ENCODE measurements at regions not wholly inside any gene's neighbourhood (a gene's known extent, or its start where the extent isn't known, plus 50 kb on each side); places are given as distances from the start of the nearest gene placed in this dataset.

DNA sequence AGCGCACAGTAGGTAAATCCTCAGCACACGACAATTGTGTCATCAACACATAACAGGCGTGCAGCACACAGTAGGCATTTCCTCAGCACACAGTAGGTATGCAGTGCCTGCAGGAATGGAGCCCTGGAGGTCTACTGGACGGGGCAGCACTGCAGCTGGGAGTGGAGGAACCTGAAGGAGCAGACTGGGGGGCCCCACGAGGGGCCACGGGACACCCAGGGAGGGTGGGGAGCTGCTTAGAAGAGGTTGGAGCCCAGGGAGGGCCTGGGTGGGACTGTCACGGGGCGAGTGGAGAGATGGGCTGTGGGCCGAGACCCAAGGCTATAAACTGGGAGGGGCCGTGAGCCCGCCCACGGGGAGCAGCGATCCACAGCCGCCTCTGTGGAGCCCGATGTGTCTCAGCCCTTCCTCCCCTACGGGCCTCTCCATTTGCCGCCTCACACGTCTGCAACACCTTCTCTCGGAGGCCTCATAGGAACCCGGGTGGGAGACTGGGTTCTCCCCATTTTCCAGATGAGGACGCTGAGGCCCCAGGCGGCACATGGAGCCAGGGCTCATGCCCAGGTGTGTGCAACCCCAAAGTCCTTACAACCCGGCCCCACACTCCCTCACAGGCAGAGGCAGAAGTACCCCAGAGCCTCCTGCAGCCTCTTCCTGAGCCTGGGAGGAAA, 101.5 kb downstream of the MICALL2 start:
- DNase-seq, result no peak

DNA sequence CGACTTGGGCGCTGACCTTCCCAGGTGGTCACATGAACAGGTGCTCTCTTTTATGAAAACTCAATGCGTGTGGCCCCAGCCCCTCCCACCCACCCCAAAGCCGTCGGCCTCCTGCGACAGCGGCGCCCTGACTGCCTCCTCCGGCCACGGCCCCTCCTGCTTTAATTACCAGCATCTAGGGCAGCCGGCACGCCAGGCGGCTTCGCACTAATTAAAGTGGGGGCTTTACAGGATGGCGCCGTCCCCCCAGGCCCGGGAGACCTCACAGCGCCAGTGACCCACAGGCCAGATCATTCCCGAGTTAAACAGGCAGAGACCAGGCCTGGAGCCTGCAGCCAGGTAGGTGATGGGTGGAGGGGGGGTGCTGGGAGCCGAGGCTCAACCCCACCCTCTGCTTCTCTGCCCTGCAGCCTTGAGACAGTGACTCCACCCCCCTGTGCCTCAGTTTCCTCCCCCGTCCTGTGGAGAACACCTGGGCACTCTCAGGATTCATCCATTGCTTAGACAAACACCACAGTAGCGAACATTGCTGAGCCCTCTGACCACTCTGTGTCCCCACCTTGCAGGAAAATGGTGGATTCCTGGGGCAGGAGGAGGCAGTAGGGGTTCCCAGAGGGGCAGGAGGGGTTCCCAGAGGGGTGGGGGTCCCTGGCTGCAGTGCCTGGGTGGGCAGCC, 100.8 kb downstream of the MICALL2 start:
- no peak for DNase-seq

DNA sequence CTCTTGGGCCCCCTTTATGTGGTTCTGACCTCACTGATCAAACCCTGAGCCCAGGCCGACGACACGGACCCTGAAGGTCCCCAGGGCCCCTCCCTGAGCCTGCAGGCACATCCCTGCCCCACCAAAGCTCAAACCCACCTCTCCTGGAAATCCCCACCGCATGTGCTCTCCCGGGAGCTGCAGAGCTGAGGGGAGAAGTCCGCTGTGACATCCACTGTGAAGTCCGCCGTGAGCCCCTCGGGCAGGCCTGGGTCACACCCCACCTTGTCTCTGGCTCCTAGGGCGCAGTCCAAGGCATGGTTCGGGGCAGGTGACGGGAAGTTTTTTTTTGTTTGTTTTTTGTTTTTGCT, 100.2 kb downstream of the MICALL2 start:
- DNase-seq, result no peak

DNA sequence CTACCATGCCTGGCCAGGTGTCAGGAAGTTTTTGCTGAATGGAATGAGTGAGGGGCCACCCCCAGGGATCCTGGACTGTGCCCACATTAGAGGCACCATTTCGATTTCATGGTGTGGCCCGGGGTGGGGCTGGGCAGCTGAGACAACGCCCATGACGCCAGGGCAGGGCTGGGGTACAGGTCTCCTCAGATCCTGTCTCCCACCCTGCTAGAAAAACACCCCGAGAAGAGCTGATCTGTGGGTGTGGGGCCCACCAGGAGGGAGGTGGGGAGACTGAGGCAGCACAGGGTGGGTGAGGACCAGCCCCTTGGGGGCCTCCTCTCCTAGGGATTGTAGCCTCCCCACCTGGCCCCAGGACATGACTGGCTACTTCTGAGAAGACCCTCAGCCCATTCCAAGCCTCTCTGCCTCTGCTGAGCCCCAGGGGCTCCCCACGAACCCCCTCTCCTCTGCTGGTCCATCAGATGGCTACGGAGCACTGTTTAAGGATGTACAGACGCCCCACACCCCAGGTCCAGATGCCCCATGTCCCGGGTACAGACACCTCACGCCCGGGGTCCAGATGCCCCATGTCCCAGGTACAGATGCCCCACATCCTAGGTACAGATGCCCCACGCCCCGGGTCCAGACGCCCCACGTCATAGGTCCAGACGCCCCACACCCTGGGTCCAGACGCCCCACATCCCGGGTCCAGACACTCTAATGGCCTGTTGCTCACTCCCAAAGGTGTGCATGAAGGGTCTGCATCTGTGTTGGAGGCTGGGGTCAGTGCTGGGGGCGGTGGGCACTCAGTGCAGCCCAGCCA, 99.4 kb downstream of the MICALL2 start:
- DNase-seq, result no peak

DNA sequence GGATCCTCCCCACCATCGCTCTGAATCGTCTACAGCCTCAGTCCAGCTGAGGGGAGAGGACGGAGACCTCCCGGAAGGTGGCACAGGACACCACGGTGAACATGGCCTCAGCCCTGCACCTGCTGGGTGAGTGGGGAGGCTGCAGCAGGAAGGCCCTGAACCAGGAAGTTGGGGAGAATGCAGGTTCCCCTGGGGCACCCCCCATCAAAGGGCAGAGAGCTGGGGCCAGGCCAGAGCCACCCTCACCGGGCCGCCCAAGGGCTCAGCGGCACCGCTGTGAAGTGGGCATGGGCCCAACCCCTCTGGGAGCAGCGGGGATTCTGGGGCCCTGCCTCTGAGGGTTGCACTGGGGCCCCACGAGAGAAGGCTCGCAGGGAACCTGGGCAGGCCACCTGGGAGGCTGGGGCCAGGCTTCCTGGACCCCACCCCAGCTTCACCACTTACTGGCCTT, 98.7 kb downstream of the MICALL2 start:
- DNase-seq, result no peak

DNA sequence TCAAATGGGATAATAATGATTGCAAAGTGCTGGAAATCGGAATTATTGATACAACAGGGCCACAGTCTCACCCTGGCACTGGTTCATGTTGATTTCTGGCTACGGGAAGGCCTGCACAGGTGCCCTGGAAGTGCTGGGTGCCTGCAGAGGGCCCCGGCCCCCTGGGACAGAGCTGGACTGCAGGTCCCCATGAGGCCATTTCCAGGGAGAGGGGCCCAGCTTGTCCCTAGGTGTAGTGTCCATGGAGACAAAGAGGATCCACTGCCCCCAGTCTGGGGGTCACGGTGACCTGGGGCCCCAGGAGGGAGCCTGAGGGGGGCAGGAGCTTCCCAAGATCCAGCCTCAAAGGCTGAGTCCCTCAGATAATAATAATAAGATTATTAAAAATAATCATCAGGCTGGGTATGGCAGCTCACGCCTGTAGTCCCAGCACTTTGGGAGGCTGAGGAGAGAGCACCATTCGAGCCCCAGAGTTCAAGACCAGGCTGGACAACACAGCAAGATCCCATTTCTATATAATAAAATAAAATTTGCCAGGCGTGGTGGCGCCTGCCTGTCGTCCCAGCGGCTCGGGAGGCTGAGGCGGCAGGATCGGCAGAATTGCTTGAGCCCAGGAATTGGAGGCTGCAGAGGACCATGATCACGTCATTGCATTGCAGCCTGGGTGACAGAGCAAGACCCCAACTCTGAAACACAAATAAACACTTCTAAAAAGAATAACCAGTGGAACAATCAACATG, 98.1 kb downstream of the MICALL2 start:
- no peak for DNase-seq

DNA sequence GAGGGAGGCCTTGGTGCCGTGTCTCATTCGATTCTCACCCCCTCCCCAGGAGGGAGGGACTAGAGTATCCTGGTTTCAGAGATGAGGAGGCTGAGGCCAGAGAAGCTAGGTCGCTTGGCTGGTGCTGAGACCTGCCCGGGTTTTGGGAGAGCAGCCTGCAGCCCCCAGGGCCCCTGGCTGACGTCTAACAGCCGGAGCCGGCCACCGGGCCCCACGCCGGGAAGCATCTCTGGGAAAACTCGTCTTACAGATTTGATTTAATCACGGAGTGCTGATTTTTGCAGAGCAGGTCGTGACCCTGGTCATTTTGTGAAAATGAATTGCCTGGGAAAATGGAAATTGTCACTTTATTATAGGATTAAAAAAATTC, 97.5 kb downstream of the MICALL2 start:
- no peak for DNase-seq

DNA sequence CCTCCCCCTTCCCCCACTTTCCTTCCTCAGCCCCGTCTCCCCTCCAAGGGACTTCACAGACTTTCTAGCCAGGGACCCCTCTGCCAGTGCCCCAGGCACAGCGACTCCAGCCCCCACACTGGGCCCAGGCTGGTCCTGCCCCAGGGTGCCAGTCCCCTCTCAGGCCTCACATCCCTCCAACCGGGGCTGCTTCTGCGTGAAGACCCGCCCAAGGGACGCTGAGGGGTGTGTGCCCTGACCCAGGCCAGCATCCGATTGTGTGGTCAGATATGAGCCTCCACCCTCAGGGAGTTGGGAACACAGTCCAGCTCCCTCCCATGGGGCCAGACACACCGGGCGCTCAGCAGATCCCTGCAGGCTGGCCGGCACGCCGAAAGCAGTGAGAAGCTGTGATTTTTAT, 97.0 kb downstream of the MICALL2 start:
- DNase-seq, result no peak

DNA sequence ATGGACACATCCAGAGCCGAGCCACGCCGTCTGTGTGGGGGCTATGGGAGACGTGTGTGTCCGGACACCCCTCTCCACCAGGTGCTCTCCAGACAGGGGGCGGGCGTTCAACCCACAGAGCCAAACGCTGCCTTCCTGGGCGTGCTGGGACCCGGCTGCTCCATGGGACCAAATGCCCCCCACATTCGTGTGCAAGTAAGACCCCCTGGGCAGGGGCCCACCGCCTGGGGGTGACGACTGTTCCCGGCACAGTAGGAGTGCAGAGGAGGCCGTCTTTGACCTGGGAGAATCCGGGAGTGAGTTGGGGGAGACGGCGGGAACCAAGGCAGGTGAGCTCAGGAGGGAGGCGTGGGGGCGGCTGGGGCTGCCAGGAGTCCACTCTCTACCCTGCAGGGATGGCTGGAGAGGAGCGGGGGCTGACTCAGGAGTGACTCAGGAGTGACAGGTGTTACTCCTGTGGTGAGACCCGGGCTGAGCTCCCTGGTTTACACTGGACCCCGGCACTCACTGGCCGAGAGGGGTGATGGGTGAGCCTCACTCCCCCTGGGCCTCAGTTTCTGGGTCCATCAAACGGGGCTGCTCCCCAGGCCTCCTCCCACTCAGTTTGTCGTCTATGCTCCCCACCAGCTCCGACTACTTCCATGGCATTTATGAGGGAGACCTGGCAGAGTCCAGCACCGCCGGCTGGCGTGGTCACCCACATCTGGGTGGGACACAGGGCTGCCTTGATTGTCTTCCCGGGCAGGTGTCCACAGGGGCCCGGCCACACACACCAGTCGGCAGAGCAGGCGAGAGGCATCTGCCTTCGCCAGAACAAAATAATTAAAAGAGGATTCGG, 95.0 kb downstream of the MICALL2 start:
- no peak for DNase-seq

DNA sequence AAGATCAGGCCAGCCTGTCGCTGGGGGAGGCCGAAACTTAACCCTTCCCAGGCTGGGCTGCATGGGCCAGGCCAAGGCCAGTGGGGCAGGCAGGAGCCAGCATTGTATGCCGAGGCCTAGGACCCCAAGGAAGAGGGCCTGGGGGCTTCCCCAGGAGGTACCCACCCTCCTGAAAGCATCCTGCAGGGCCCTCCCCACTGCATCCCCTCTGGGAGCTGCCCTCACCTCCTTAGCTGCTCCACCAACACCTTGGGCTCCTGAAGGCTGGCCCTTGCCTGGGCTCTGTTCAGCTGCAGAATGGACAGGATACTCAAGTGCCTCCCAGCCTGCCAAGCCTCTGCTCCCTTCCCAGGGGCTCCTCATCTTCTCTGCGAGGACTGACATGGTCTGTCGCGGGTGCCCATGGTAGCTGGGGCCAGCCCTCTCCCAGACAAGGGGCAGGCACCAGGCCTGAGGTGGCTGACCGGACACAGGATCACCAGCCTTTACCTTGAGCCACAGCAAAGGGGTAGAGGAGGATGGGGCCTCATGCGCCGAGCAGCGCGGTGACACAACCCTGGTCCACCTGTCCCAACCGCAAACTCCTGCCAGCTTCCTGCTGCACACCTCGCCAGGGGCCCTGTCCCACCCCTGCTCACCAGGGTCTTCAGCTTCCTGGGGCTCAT, 94.2 kb downstream of the MICALL2 start:
- no peak for DNase-seq

DNA sequence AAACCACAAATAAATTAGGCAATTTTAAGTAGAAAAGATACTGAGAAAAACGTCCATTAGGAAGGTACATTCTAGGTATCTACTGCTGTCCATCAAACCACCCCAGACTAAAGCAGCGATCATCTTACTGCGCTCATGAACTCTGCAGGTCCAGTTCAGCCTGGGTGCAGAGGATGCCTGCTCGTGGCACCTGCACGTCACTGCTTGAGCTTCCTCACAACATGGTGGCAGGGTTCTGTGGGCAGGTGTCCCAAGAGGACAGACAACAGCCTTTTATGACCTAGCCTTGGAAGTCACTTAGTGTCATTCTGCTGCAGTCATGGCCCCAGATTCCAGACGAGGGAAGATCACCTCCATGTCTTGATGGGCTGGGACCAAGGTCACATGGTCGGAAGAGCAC, 93.4 kb downstream of the MICALL2 start:
- no peak for DNase-seq

DNA sequence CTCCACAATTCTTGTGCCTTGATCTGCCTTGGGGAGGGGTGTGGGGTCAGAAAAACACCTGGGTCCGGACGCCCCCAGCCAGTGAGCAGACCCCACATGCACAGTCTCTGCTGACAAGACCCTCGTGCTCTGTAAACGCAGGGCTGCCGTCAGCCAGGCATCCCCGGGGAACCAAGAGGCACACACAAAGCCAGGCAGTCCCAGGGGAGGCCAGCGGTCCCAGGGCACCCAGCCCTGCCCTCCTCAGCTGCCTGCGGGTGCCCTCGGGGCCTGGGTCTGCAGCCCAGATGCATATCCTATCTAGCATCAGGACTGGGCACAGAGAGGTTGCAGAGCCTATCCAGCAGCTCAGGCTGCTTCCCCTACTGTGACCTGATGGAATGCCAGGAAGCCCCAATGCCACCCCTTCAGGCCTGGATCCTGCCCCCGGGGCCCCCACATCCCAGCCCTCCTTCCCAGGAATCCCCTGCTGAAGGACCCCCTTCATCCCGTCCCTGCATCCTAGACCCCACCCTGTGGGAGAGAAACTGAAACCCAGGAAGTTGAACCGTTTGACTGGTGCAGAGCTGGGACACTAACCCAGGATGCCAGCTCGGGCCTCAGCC, 92.4 kb downstream of the MICALL2 start:
- DNase-seq, result no peak

DNA sequence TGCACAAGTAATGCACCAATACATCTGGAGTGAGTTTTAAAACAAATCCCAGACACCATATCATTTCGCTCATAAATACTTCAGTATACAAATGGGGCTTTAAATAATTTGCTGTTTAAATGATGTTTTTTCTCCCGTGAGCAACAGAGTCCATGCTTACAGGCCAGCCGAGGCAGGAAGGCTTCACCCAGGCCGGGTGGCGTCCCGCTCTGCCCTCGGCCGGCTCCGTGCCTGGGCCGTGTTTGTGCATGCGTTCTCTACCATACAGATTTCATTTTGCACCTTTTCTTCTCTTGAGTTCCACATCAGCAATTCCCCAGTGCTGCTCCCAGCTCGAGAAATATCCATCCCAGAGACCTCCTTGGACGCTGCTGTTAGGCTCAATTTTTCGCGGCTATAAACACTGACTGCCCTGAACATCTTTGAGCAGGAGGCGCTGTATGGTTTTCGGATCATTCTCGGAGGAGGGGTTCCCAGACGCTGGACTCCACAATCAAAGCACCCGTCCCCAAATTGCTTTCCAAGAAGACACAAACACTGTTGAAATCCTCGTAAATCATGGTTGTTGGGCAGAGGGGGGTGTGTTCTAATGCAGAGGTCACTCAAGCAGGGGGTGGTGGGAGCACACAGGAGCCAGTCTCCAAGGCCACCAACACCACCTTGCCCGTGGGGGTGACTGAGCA, 91.6 kb downstream of the MICALL2 start:
- DNase-seq, result no peak

DNA sequence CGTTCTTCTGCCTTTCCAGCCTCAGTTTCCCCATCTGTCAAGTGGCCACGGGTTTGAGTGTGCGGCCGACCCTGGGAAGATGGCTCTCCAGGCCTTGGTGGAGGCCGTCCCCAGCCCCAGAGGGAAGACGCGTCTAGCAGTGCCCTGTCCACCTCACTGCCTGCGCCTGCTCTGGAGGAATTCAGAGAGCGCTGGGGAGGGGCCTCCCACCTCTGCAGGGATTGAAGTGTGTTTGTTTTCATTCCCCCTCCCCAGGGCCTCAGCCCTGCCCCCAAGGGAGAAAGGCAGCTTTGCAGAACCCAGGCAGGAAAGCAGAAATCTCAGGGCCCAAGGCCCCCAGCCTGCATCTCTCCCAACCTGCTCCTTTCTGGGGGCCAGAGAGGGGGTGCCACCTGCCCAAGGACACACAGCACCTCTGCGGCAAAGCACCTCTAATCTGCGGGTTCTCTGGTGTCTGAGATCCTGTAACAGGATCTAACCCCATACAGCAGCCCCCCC, 91.0 kb downstream of the MICALL2 start:
- no peak for DNase-seq

DNA sequence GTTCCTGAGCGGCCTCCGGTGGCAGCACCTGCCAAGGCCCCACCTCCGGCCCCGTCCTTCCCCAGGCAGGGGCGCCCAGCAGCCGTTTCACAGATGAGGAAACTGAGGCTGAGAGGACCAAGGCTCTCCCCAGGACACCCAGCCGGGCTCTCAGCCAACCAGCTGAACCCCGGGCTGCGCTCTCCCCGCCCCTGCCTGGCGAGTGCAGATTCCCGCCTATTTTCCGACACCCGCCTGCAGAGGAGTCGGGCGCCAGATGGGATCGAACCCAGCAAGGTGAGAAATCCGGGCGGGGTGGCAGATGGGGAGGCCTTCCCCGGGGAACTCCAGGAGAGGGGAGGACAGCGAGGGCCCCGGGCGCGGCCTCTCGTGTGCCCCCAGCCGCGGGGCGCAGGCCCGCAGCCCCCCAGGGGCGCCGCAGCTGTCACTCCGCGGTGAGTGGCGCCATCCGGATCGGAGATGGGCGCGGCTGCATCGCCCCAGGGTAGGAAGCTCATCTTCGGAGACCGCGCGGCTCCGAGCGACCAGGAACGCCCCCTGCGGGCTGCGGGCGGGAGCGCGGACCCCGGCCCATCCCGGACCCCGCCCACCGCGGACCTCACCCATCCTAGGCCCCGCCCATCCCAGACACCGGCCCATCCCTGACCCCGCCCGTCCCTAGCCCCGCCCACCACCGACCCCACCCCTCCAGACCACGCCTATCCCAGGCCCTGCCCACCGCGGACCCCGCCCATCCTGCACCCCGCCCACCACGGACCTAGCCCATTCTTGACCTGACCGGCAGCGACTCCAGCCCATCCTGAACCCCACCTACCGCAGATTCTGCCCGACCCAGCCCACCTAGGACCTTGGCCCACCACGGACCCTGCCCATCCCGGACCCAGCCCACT, 90.3 kb downstream of the MICALL2 start:
- DNase-seq, result peak in 1 of 58 donors; percentile 17

DNA sequence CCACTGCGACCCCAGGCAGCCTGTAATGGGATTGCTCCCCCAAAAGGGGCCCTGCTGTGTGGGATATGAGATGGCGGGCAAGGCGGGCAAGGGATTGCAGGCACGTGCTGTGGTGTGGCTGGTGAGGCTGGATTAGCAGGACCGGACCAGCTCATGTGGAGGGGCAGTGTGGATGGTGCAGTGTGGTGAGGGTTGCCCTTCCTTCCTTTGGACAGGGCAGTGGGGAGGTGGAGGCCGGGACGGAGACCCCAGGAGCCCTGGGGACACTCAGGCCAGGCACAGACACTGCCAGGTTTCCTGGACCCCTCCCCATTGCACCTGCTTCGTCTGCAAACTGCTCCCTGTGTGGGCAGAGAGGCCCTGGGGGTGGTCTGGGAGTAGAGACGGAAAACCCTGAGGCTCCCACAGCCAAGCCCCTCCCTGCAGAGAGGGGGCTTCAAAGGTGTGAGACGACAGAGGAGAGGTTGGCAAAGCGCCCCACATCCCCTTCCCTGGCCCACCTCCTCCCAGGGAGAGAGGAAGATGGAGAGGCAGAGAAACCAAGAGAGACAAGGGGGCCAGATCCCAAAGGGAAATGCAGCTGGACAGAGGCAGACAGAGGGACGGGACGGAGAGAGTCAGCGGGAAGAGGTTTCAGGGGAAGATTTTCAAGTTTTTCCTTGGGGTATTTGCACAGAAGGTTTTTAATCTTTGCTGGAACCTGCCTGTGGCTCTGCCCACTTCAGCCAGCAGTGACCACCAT, 89.2 kb downstream of the MICALL2 start:
- no peak for DNase-seq

DNA sequence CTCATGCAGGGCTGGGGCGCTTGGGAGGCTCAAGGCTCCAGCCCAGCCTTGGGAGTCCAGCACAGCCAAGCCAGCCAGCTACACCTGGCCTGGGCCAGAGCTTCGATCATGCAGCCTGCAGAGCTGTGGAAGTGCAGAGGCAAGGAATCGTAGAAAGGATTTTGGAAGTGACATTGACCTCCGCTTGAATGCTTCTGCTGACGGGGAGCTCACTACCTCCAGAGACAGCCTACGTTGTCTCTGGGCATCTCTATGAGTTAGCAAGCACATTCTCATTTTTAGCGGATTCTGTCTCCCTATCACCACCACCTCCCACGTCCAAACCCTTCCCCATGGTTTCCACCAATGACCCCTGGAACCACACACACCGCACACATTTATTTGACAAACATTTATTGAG, 88.5 kb downstream of the MICALL2 start:
- DNase-seq, result no peak

Data from anterior cingulate cortex (tissue), 58 donors.